ENCODE measurements at regions not wholly inside any gene's neighbourhood (a gene's known extent, or its start where the extent isn't known, plus 50 kb on each side); places are given as distances from the start of the nearest gene placed in this dataset.
A peak's percentile ranks its signal among the peaks of the same experiment; 100 is the strongest.

GRCh38 chr10:108241166-108241565 is 1076.7 kb upstream of the SORCS1 start:
- H3K4me3 ChIP-seq (ENCODE audit: control insufficient read depth, low read depth, low read length) = no peak overlapping the region
- no peak for DNase-seq (ENCODE audit: low read depth)
- TF ChIP-seq, protein P1, sequence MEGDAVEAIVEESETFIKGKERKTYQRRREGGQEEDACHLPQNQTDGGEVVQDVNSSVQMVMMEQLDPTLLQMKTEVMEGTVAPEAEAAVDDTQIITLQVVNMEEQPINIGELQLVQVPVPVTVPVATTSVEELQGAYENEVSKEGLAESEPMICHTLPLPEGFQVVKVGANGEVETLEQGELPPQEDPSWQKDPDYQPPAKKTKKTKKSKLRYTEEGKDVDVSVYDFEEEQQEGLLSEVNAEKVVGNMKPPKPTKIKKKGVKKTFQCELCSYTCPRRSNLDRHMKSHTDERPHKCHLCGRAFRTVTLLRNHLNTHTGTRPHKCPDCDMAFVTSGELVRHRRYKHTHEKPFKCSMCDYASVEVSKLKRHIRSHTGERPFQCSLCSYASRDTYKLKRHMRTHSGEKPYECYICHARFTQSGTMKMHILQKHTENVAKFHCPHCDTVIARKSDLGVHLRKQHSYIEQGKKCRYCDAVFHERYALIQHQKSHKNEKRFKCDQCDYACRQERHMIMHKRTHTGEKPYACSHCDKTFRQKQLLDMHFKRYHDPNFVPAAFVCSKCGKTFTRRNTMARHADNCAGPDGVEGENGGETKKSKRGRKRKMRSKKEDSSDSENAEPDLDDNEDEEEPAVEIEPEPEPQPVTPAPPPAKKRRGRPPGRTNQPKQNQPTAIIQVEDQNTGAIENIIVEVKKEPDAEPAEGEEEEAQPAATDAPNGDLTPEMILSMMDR (conservative IDR thresholded peaks at IDR 0.05; ENCODE audit: control insufficient read depth, insufficient read depth, low read depth, low read length) = no peak

DNA sequence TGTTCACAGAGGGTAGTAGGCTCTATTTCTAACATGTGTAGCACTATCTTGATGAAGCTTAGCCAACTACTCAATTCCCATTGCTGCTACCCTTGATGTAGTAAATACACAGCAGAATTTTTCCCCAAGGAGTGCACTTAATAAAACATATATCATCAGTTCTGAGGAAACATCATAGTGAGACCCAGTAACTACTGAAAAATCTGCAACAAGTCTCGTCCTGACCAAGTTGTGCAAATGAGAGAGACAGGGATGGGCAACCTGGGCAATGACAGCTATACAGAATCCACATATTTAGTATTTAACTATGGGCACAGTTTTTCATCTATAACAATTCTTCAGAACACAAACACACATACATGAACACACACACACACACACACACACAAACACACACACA is 1073.8 kb upstream of the SORCS1 start:
- H3K4me3 ChIP-seq (ENCODE audit: control insufficient read depth, low read depth, low read length) = no peak overlapping the region
- no peak for DNase-seq (ENCODE audit: low read depth)
- TF ChIP-seq, protein P1 (conservative IDR thresholded peaks at IDR 0.05; ENCODE audit: control insufficient read depth, insufficient read depth, low read depth, low read length) = no peak

GRCh38 chr10:108230478-108231170 is 1066.1 kb upstream of the SORCS1 start:
- DNase-seq (ENCODE audit: low read depth) = no peak
- TF ChIP-seq, protein P1 (conservative IDR thresholded peaks at IDR 0.05; ENCODE audit: control insufficient read depth, insufficient read depth, low read depth, low read length) = no peak
- H3K4me3 ChIP-seq (ENCODE audit: control insufficient read depth, low read depth, low read length) = no peak overlapping the region

GRCh38 chr10:108208732-108209131 is 1044.2 kb upstream of the SORCS1 start:
- TF ChIP-seq, protein P1 (conservative IDR thresholded peaks at IDR 0.05; ENCODE audit: control insufficient read depth, insufficient read depth, low read depth, low read length) = no peak
- H3K4me3 ChIP-seq (ENCODE audit: control insufficient read depth, low read depth, low read length) = no peak overlapping the region
- DNase-seq (ENCODE audit: low read depth) = no peak

DNA sequence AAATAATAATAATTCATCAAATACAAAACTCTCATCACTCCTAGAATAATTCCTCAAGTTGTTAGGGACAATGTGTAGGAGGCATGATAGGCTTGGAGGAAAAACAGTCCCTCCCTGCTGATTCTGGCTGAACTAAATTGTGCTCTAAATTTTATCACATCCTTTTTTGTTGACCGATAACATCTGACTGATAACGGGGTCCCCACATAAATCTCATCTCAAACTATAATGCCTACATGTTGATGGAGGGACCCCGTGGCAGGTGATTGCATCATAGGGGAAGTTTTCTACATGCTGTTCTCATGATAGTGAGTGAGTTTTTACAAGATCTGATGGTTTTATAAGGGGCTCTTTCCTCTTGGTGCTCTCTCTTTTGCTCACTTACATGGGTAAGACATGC is 1043.5 kb upstream of the SORCS1 start:
- no peak for DNase-seq (ENCODE audit: low read depth)
- TF ChIP-seq, protein P1 (conservative IDR thresholded peaks at IDR 0.05; ENCODE audit: control insufficient read depth, insufficient read depth, low read depth, low read length) = no peak
- no peak overlapping the region for H3K4me3 ChIP-seq (ENCODE audit: control insufficient read depth, low read depth, low read length)

- TF ChIP-seq, protein P1 (conservative IDR thresholded peaks at IDR 0.05; ENCODE audit: control insufficient read depth, insufficient read depth, low read depth, low read length) = peak; percentile 82
- peak; percentile 47 for DNase-seq (ENCODE audit: low read depth)
- no peak overlapping the region for H3K4me3 ChIP-seq (ENCODE audit: control insufficient read depth, low read depth, low read length)
Observed at GRCh38 chr10:108204528-108205305, 1040.2 kb upstream of the SORCS1 start.

Measured in fibroblast of mammary gland (primary cell).